CD4-positive, CD25-positive, alpha-beta regulatory T cell (primary cell): ENCODE measurements at regions not wholly inside any gene's neighbourhood (a gene's known extent, or its start where the extent isn't known, plus 50 kb on each side); places are given as distances from the start of the nearest gene placed in this dataset.
A peak's percentile ranks its signal among the peaks of the same experiment; 100 is the strongest.
"Not testable (repeated sequence)": the region's sequence is repeated elsewhere in the genome, so short reads cannot be mapped to it uniquely, and the experiment has no call there.

Source experiments
- ATAC-seq, 2 donors: fragments of 150-1000 bp; cut with Tn5 transposase; one replicate each; pipeline ENCODE4 v1.10.0; 2021; ENCODE audit warnings: low read depth in 2 of 2, moderate number of reproducible peaks in 2 of 2, moderate library complexity in 1 of 2
- DNase-seq, 3 donors: peaks; one replicate each; pipeline versions ENCODE4 v3.0.0 to v3.0.0-alpha.2; 2012 to 2022; ENCODE audit warnings: mixed read lengths in 1 of 3
- H3K27ac ChIP-seq: one replicate; pipeline ENCODE4 v1.7.0; 2013; ENCODE audit warnings: mild to moderate bottlenecking, low read length; ENCODE audit not compliant: insufficient read depth, poor library complexity, severe bottlenecking
- H3K27me3 ChIP-seq: one replicate; pipeline ENCODE4 v1.7.0; 2013; ENCODE audit warnings: low read length; ENCODE audit not compliant: control insufficient read depth, insufficient read depth
- H3K36me3 ChIP-seq: one replicate; pipeline ENCODE4 v1.7.0; 2013; ENCODE audit warnings: mild to moderate bottlenecking, low read length, moderate library complexity; ENCODE audit not compliant: control insufficient read depth, insufficient read depth
- H3K4me1 ChIP-seq: 2 replicates; pipeline ENCODE4 v1.7.0; 2013; ENCODE audit warnings: mild to moderate bottlenecking, low read length; ENCODE audit not compliant: insufficient read depth, control insufficient read depth, poor library complexity, severe bottlenecking
- H3K4me3 ChIP-seq: one replicate; pipeline ENCODE4 v1.7.0; 2013; ENCODE audit warnings: low read depth, mild to moderate bottlenecking, low read length, moderate library complexity
- H3K9me3 ChIP-seq, 2 experiments: 1 replicate in 1 of 2; 2 replicates in 1 of 2; pipeline ENCODE4 v1.7.0; 2013; ENCODE audit warnings: low read length in 2 of 2, mild to moderate bottlenecking in 1 of 2, moderate library complexity in 1 of 2; ENCODE audit not compliant: control insufficient read depth in 2 of 2
- H3K27ac Mint-ChIP-seq, 3 donors: one replicate each; pipeline ENCODE4 v1.8.0; 2020 to 2022; ENCODE audit warnings: mild to moderate bottlenecking in 3 of 3, mixed read lengths in 3 of 3, moderate library complexity in 2 of 3
- H3K27me3 Mint-ChIP-seq: one replicate; pipeline ENCODE4 v1.8.0; 2022; ENCODE audit warnings: mild to moderate bottlenecking, mixed read lengths
- H3K36me3 Mint-ChIP-seq: one replicate; pipeline ENCODE4 v1.8.0; 2020; ENCODE audit warnings: mixed read lengths
- H3K4me1 Mint-ChIP-seq, 4 donors: one replicate each; pipeline ENCODE4 v1.8.0; 2020 to 2022; ENCODE audit warnings: mixed read lengths in 4 of 4, mild to moderate bottlenecking in 1 of 4
- H3K4me3 Mint-ChIP-seq, 4 donors: one replicate each; pipeline ENCODE4 v1.8.0; 2020 to 2022; ENCODE audit warnings: mild to moderate bottlenecking in 4 of 4, mixed read lengths in 4 of 4, moderate library complexity in 3 of 4
- H3K9me3 Mint-ChIP-seq, 7 donors: one replicate each; pipeline ENCODE4 v1.8.0; 2020 to 2022; ENCODE audit warnings: mixed read lengths in 7 of 7, mild to moderate bottlenecking in 3 of 7, moderate library complexity in 2 of 7

DNA sequence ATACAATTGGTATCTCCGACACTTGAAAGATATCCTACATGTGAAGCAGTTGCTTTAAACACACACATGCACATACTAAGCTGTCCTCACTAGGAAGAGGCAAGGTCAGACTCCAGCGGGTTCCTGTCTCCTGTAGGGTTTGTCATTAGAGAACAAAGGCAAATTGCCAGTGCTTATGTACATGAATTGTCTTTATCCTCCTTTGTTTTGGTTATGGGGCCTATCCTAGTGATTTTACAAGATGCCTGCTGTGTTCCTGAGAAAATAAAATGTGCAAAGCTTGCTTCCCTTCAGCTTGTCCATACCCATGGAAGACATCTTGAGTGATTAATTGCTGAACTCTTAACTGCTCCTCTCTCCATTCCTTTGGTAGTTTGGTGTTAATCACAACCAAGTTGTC, 86.7 kb upstream of the SLC39A10 start:
- Mint-ChIP-seq H3K36me3 (peaks cover 3% of the 10 kb centered on the region), H3K27me3 (no peaks in the 10 kb centered on the region), H3K4me1 (peaks cover 21 to 65% (median 25%) of the 10 kb centered on the region in 4 donors), H3K27ac (peak overlapping the region in 2 of 3 donors; percentile 53 to 87), H3K9me3 (no peaks in the 10 kb centered on the region), H3K4me3 (peak overlapping the region in 2 of 4 donors; percentile 57 to 61)
- H3K4me3 ChIP-seq: no peak overlapping the region
- no peak overlapping the region for H3K27ac ChIP-seq
- no peaks in the 10 kb centered on the region for H3K36me3 ChIP-seq
- H3K9me3 ChIP-seq: no peaks in the 10 kb centered on the region
- peaks cover 9% of the 10 kb centered on the region for H3K4me1 ChIP-seq
- ATAC-seq: no peak
- DNase-seq: no peak
- no peaks in the 10 kb centered on the region for H3K27me3 ChIP-seq

DNA sequence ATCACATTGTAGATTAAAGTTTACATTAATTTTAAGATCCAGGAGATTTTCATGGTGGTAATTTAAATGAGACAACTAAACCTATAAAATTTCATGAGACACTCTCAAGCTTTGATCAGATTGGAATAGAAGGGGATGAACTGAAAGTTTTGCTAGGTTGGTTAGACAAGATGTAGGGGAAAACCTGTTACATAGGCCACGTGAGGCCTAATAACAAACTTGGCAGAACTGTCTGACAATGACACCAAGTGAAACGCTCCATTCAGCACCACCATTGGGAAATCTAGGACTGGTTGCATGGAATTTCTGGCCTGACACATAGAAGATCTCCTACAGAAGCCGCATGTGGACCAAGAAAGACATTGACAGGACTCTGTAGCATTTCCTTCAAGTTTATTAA, 87.8 kb upstream of the SLC39A10 start:
- peaks cover 23 to 62% (median 30%) of the 10 kb centered on the region in 4 donors for H3K4me1 Mint-ChIP-seq
- no peak overlapping the region for H3K27ac ChIP-seq
- H3K4me3 Mint-ChIP-seq: no peak overlapping the region
- peaks cover 3% of the 10 kb centered on the region for H3K36me3 Mint-ChIP-seq
- H3K27me3 ChIP-seq: no peaks in the 10 kb centered on the region
- peak overlapping the region; percentile 51 to 87 (median 74) for H3K27ac Mint-ChIP-seq
- H3K4me1 ChIP-seq: peaks cover 20% of the 10 kb centered on the region
- H3K9me3 ChIP-seq: no peaks in the 10 kb centered on the region
- H3K9me3 Mint-ChIP-seq: peaks cover 0 to 1% (median 0%) of the 10 kb centered on the region in 7 donors
- ATAC-seq (no peak), DNase-seq (no peak)
- H3K36me3 ChIP-seq: no peaks in the 10 kb centered on the region
- H3K4me3 ChIP-seq: no peak overlapping the region
- H3K27me3 Mint-ChIP-seq: no peaks in the 10 kb centered on the region

DNA sequence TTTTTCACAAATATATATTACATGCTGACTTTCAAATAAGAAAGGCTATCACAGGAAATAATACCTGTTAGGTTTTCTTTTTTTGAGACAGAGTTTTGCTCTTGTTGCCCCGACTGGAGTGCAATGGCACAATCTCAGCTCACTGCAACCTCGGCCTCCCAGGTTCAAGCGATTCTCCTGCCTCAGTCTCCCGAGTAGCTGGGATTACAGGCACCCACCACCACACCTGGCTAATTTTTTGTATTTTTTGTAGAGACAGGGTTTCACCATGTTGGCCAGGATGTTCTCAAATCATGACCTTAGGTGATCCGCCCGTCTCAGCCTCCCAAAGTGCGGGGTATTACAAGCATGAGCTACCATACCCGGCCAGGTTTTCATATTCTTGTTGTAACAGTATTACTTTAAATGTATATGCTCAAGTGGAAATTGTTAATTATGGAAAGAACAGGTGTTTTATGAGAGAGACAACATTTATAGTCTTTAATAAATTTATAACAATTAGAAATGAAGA, 92.3 kb upstream of the SLC39A10 start:
- H3K36me3 ChIP-seq, H3K9me3 ChIP-seq, H3K27me3 ChIP-seq, H3K9me3 Mint-ChIP-seq, H3K27me3 Mint-ChIP-seq, H3K36me3 Mint-ChIP-seq, ATAC-seq: not testable (repeated sequence)
- Histone ChIP-seq H3K4me3 (peak overlapping the region; percentile 72), H3K27ac (peak overlapping the region; percentile 78), H3K4me1 (peaks cover 54% of the 10 kb centered on the region)
- Mint-ChIP-seq H3K27ac (peak overlapping the region; percentile 92 to 98 (median 95)), H3K4me1 (peaks cover 35 to 63% (median 46%) of the 10 kb centered on the region in 4 donors), H3K4me3 (peak overlapping the region; percentile 43 to 90 (median 62))
- peak in 1 of 3 donors; percentile 38 for DNase-seq

DNA sequence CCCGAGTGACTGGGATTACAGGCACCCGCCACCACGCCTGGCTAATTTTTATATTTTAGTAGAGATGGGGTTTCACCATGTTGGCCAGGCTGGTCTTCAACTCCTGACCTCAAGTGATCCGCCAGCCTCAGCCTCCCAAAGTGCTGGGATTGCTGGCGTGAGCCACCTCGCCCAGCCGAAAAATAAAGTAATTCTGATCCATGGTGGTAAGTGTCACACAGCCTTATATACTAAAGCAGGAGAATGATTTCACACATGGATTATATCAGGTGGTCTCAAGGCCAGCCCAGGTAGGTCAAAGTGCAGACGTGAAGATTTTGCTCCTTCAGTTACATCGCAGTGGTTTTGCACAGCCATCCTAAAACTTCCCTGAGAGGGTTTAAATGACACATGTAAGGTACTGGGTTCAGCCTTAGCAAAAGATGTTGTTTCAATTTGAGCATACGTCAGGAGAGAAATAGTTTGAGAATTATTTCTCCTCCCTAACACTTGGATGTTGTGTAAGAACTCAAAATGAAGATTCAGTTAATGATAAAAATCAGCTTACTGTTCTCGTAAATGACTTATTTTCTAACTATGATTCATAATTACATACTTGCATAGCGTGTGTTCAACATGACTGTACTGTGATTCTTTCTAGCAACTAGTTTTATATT, 93.0 kb upstream of the SLC39A10 start:
- H3K27me3 Mint-ChIP-seq: no peaks in the 10 kb centered on the region
- peak overlapping the region; percentile 78 for H3K27ac ChIP-seq
- H3K27ac Mint-ChIP-seq: peak overlapping the region; percentile 92 to 98 (median 95)
- H3K9me3 ChIP-seq: no peaks in the 10 kb centered on the region
- peaks cover 61% of the 10 kb centered on the region for H3K4me1 ChIP-seq
- H3K4me3 ChIP-seq: peak overlapping the region; percentile 72
- no peaks in the 10 kb centered on the region for H3K27me3 ChIP-seq
- H3K4me3 Mint-ChIP-seq: peak overlapping the region; percentile 43 to 90 (median 62)
- ATAC-seq (peak; percentile 54 to 57), DNase-seq (peak in 2 of 3 donors; percentile 44 to 76)
- no peaks in the 10 kb centered on the region for H3K36me3 ChIP-seq
- peaks cover 35 to 63% (median 50%) of the 10 kb centered on the region in 4 donors for H3K4me1 Mint-ChIP-seq
- peaks cover 0 to 2% (median 0%) of the 10 kb centered on the region in 7 donors for H3K9me3 Mint-ChIP-seq
- H3K36me3 Mint-ChIP-seq: no peaks in the 10 kb centered on the region

DNA sequence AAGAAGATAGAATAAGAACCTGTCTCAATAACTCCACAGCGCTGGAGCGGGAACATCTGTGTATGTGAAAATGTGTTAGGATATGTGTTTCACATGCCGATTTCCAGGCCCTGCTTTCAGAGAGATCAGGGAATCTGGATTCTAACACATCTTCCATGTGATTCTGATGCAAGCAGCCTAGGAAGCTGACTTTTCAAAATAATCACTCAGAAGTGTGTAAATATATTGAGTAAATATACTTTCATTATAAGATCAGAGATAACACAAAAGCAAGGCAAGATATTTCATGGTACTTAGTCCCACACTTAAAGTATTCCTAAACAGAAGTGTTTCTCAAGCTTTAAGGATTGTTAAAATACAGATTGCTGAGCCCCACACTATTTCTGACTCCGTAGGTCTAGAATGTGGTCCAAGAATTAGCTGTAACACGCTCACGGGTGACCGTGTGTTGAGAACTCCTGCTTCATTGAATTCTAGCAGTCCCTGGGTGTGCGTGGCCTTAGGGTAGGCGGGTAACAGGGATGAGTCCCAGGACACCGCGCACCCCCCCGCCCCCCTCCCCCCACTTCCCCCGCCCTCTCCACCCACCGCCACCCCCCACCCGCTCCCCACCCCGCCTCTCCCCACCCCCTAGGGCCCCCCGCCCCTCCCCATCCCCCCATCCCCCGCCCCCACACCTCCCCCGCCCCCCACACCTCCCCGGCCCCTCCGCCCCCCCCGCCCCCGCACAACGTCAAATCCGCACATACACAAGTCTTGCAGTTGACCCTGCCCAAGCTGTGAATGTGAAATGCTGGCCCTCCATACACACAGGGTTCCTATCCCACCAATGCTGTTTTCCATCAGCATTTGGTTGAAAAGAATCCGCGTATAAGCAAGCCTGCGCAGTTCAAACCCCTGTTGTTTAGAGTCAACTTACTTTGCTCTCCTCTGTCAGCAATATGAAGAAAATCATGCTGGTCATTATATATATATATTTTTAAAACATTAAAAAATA, 94.2 kb upstream of the SLC39A10 start:
- DNase-seq (peak in 1 of 3 donors; percentile 21), ATAC-seq (no peak)
- Histone ChIP-seq H3K9me3 (no peaks in the 10 kb centered on the region), H3K27ac (peak overlapping the region; percentile 89), H3K4me1 (peaks cover 72% of the 10 kb centered on the region), H3K4me3 (peak overlapping the region; percentile 77), H3K36me3 (no peaks in the 10 kb centered on the region), H3K27me3 (no peaks in the 10 kb centered on the region)
- peaks cover 0 to 5% (median 1%) of the 10 kb centered on the region in 7 donors for H3K9me3 Mint-ChIP-seq
- H3K27ac Mint-ChIP-seq: peak overlapping the region; percentile 92 to 99 (median 98)
- no peaks in the 10 kb centered on the region for H3K36me3 Mint-ChIP-seq
- H3K27me3 Mint-ChIP-seq: no peaks in the 10 kb centered on the region
- peaks cover 43 to 71% (median 56%) of the 10 kb centered on the region in 4 donors for H3K4me1 Mint-ChIP-seq
- peak overlapping the region; percentile 78 to 89 (median 82) for H3K4me3 Mint-ChIP-seq

DNA sequence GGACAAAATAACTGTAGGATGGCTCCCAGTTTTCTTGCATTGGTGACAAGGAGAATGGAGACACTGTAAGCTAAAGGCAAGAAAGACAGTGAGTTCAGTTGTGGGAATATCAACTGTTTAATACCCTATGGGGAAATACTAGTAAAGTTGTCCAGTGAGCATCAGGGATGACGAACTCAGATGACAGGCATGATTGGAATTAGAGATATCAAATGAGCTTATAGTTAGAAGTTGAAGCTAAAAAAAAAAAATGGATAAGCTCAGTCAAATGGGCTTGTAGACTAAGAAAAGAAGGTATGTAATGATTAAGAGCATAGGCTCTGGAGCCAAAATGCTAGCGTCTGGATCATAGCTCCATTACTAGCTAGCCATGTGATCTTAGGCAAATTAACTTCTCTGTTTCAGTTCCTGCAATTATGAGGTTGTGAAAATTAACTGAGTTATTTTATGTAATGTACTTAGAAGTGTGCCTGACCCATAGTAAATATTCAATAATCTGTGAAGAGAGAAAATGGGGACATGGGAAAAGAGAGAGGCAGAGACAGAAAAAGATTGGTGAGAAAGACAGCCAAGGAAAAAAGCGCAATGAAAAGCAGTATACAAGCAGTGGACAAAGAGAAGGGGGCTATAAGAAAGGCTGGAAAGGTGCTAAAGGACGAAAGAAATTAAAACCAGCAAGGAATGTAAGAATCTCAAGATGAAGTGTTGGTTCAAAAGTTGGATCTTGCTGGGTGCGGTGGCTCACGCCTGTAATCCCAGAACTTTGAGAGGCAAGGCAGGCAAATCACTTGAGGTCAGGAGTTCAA, 95.7 kb upstream of the SLC39A10 start:
- Histone ChIP-seq H3K27ac (peak overlapping the region; percentile 89), H3K9me3 (no peaks in the 10 kb centered on the region), H3K4me3 (peak overlapping the region; percentile 77), H3K36me3 (no peaks in the 10 kb centered on the region), H3K27me3 (no peaks in the 10 kb centered on the region), H3K4me1 (peaks cover 87% of the 10 kb centered on the region)
- Mint-ChIP-seq H3K4me3 (peak overlapping the region; percentile 78 to 84 (median 82)), H3K9me3 (peaks cover 0 to 5% (median 1%) of the 10 kb centered on the region in 7 donors), H3K27me3 (no peaks in the 10 kb centered on the region), H3K36me3 (no peaks in the 10 kb centered on the region), H3K27ac (peak overlapping the region; percentile 92 to 99 (median 98)), H3K4me1 (peaks cover 45 to 80% (median 58%) of the 10 kb centered on the region in 4 donors)
- ATAC-seq: no peak
- no peak for DNase-seq
